GM19395 (cell line): ENCODE measurements at regions not wholly inside any gene's neighbourhood (a gene's known extent, or its start where the extent isn't known, plus 50 kb on each side); places are given as distances from the start of the nearest gene placed in this dataset.
"Not testable (repeated sequence)": the region's sequence is repeated elsewhere in the genome, so short reads cannot be mapped to it uniquely, and the experiment has no call there.

Experiments
- ATAC-seq: cut with Tn5 transposase; IDR thresholded peaks from one replicate; pipeline ENCODE4 v1.9.1; 2021; ENCODE audit warnings: mild to moderate bottlenecking, moderate library complexity; ENCODE audit not compliant: unreplicated experiment

- peak; percentile 96 for ATAC-seq
Observed at GRCh38 chr3:153221748-153222162, 59.7 kb downstream of the RAP2B start.

GRCh38 chr3:153226877-153227276 is 64.9 kb downstream of the RAP2B start:
- not testable (repeated sequence) for ATAC-seq

GRCh38 chr3:153230427-153230826 is 68.4 kb downstream of the RAP2B start:
- not testable (repeated sequence) for ATAC-seq

- ATAC-seq = not testable (repeated sequence)
Observed at GRCh38 chr3:153231245-153231644, 69.2 kb downstream of the RAP2B start.

GRCh38 chr3:153232050-153232752 is 70.2 kb downstream of the RAP2B start:
- ATAC-seq = not testable (repeated sequence)

GRCh38 chr3:153232851-153233271 is 70.8 kb downstream of the RAP2B start:
- no peak for ATAC-seq

- ATAC-seq = no peak
Observed at GRCh38 chr3:153233986-153234385, 72.0 kb downstream of the RAP2B start.

GRCh38 chr3:153242896-153243295 is 80.9 kb downstream of the RAP2B start:
- no peak for ATAC-seq

GRCh38 chr3:153244961-153245360 is 82.9 kb downstream of the RAP2B start:
- ATAC-seq = no peak

- ATAC-seq = no peak
Observed at GRCh38 chr3:153245661-153246060, 83.6 kb downstream of the RAP2B start.

- ATAC-seq = no peak
Observed at GRCh38 chr3:153246331-153246730, 84.3 kb downstream of the RAP2B start.

GRCh38 chr3:153246806-153247205 is 84.8 kb downstream of the RAP2B start:
- ATAC-seq = no peak

GRCh38 chr3:153247331-153248330 is 85.6 kb downstream of the RAP2B start:
- no peak for ATAC-seq

GRCh38 chr3:153248835-153249234 is 86.8 kb downstream of the RAP2B start:
- not testable (repeated sequence) for ATAC-seq

- ATAC-seq = no peak
Observed at GRCh38 chr3:153249906-153250305, 87.9 kb downstream of the RAP2B start.

GRCh38 chr3:153250446-153250845 is 88.4 kb downstream of the RAP2B start:
- no peak for ATAC-seq

GRCh38 chr3:153252963-153253362 is 90.9 kb downstream of the RAP2B start:
- no peak for ATAC-seq

- no peak for ATAC-seq
Observed at GRCh38 chr3:153254361-153254760, 92.3 kb downstream of the RAP2B start.

GRCh38 chr3:153257673-153258351 is 95.8 kb downstream of the RAP2B start:
- no peak for ATAC-seq

GRCh38 chr3:153259956-153260355 is 97.9 kb downstream of the RAP2B start:
- ATAC-seq = no peak

- ATAC-seq = no peak
Observed at GRCh38 chr3:153260681-153261080, 98.7 kb downstream of the RAP2B start.
